ENCODE measurements at regions not wholly inside any gene's neighbourhood (a gene's known extent, or its start where the extent isn't known, plus 50 kb on each side); places are given as distances from the start of the nearest gene placed in this dataset.

DNA sequence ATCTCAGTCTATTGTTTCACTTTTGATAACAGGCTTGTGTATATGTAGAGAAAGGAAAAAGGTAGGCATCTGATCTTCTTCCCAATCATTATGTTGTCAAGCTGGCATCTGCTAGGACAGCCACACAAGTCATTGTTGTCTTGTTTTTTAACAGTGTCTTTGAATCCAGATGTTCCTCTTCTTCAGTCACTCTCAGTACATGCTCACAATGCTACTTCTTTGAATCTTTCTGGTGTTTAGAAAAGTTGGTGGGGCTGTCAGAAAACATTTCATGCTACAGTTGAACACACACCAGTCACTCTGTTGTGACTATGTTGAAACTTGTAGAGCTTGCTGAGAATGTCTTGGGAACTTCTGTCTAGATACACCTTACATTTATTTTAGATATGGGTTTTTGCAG, 1231.4 kb upstream of the MIR17HG start:
- no peak for DNase-seq

DNA sequence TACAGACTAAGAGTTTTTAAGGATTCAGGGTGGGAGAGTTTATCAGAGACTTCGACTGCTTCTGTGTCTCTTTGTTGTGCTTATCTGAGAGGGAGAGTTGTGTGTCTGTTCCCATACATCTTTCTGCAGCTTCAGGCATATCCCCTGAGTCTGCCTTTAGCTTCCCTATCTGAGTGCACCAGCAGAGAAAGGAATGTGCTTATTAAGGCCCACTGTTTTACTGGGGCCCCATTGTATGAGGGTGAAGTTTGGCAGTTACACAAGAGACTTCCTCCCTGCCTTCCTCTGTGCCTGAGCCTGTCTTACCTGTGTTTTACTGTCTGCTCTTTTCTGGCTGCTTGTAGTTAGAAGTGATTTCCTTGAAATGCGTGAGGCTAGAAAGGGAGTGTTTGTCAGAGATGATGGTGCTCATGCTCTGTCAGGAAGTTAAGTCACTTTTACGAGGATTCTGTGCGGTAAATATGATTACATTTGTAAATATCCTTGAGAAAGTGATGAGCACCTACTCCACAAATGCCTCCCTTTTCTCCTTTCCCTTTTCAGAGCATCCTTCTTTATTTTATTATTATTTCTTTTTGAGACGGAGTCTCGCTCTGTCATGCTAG, 1228.9 kb upstream of the MIR17HG start:
- no peak for DNase-seq

DNA sequence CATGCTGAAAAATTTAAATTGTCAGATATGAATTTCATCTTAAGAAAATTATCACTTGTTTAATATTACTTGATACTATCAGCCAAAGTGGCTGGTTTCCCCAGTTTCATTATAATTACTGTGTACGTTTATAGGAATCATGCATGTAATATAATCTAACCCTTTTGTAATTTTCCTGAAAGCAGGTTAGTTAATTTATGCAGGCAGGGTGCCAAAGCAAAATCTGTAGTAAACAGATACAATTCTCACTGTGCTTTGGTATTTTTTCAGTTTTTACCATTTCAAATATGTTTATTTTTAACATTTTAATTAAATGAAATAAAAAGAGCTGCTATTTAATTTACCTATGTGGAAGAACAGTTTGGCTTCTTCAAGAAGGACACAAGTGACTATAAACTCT, 1227.5 kb upstream of the MIR17HG start:
- DNase-seq, result no peak

DNA sequence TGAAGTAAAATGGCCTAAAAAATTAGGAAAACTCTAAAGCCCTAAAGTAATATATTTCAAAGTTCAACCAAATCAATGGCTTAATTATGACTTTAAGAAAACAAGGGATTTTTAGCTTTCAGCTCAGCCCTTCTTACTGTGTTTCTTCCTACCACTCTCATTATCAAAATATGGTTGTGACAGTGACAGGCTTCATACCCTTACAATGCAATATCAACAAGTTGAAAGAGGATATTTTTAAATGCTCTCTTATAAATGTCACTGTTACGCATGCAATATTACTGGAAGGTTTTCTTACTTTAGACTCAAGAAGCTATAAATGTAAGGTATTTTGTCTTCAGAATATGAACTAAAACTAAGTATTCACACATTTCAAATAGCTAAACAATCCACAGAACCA, 1225.7 kb upstream of the MIR17HG start:
- DNase-seq, result no peak

GRCh38 chr13:90122531-90122930, 1225.0 kb upstream of the MIR17HG start:
- no peak for DNase-seq

DNA sequence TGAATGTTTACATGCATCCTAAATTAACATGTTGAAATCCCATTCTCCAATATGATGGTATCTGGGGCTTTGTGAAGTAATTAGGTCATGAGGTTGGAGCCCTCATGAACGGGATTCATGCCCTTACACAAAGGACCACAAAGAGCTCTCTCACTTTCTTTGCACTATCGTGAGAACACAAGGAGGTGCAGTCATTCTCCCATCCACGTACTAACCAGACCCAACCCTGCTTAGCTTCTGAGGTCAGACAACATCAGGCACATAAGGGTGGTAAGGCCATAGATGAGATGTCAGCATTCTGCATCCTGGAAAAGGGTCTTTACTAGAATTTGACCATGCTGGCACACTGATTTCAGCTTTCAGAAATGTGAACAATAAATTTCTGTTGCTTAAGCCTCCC, 1211.9 kb upstream of the MIR17HG start:
- no peak for DNase-seq

DNA sequence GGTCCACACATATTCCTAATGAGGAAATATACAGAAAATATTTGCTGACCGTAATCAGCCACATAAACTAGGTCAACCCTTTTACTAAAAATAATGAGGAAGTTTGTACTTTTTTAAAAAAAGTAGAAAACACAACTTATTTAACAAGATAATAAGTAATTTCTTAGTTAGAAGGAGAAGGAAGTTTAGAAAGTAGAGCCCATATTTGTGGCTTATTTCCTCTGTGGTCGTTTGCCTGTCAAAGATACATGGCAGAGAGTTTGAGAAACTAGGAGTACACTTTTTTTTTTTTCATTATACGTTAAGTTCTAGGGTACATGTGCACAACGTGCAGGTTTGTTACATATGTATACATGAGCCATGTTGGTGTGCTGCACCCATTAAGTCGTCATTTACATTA, 1205.2 kb upstream of the MIR17HG start:
- no peak for DNase-seq

DNA sequence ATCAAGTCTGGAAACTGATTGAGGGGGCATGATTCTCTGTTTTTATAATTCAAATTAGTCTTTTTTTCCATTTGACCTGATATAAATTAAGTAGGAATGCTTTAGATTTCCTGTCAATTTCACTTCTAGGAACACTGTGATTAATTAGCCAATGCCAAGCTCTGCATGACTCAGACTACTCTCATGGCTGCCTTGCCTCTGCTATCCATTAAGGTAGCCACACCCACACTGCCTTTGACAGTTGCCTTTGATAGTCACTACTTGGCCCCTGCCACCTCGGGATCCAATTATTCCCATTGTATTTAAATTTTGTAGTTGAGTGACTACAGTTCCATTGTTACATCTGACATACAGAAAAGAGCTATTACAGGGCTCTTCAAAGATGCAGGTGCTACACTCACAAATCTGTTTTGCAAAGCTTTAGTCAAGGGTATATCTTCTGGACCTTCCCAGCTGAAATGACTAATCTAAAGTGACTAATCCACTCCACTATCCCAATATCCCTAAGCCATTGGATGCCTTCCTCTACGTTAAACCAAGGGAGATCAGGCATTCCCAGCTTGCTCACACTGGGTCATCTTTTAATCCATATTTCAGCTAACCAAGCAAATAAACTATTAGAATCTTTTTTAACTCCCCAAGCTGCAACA, 1193.1 kb upstream of the MIR17HG start:
- no peak for DNase-seq

DNA sequence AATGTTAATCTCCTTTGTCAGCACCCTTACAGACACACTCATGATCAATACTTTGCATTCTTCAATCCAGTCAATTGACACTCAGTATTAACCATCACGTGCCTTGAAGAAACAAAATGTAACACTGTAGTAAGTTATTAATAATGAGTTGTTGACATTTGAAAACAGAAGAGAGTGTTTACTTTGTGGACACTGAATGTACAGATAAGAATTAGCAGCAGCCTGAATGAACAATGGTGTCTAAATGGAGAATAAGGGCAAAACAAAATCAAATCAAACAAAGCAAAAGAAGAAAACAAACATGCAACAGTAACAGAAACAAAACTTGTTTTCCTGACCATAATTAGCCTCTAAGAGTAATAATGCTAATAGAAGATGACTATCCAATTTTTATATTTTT, 1191.1 kb upstream of the MIR17HG start:
- no peak for DNase-seq

- DNase-seq, result no peak
Observed at GRCh38 chr13:90168953-90169352, 1178.5 kb upstream of the MIR17HG start.

DNA sequence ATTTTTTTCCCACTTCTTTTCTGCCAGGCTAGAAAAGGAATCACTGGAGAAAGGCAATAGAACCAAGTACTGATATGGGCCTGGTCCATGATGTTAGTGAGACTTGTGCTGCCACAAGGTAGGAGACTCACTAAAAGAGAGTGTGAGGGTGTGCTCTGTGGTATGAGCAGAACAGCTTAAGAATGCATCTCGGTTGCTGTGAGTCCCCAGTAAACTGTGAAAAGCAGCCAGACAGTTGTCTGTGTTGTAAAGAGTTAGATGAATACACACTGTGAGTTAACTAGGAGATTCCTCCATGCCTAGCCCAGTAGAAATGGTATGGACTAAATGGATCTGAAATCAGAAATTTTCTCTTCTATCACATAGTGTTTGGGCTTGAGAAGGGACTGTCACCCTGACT, 1177.3 kb upstream of the MIR17HG start:
- DNase-seq, result no peak

- DNase-seq, result no peak
Observed at GRCh38 chr13:90171649-90172048, 1175.8 kb upstream of the MIR17HG start.

DNA sequence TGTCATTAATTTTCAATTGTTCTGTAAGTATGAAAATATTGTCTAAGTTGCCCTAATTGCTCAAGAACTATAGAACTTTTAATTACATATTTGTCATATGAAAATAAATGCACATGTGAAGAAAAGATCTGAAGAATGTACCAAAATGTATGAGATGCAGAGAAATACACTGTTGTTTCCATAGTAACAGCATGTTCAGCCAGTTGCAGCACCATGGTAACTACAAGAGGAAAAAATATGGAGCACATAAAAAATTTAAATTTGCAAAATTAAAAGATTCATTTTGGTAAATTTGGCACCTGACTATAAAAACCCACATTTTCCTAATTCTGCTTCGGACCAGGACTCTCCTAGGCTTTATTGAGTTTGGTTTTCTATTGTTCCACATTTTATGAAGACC, 1170.0 kb upstream of the MIR17HG start:
- no peak for DNase-seq

DNA sequence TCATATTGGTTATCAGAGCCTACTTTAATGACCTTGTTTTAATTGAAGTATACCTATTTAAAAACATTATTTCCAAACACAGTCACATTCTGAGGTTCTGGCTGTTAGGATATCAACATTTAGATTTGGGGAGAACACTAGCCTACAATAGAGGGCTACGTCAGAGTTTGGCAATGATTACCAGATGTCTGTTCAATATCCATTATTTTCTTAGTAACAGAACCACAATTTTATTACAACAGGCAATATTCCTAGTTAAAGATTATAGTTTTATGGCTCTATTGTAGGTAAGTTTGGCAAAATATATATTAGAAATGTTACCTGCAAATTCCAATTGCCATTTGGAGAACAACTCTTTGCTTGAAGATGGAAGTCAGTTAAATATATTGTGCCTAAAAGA, 1163.1 kb upstream of the MIR17HG start:
- DNase-seq, result no peak

GRCh38 chr13:90185734-90186133, 1161.8 kb upstream of the MIR17HG start:
- DNase-seq, result no peak

DNA sequence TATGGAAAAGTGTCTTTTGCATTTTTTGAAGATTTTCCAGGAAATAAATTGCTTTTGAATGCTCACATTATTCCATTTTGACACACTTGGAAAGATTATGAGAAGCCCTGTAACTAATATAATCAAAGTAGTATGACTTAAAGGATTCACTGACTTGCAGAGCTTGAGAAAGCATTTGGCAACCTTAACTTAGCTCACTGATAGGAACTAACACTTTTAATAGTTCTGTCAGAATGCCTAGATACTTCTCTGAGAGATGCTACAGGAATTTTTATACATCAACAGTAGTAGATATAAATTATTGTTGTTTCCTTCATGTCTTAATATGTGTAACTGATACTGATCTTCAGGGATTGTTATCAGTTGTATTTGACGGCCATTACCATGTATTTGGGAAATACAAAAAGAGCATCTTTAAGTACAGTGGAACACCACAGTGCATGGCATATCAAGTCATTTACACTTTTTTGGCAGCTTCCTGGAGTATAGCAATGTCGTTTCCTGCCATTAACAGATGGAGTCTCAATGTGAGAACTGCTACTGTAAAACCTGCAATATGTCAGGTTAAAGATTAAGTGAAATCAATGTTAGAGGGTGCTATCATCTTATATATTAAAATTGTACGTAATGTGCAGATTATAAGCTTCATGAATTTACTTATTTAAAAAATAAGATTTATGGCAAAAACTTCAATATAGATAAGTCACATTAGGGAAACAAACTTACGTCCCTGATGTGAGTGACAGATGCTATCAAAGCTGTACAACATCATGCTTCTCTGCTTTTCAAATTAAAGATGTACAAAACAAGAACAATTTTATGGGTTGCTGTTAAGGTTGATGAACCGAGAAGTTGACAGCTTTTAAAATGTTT, 1159.8 kb upstream of the MIR17HG start:
- DNase-seq, result no peak

GRCh38 chr13:90188351-90188636, 1159.2 kb upstream of the MIR17HG start:
- DNase-seq, result no peak

- DNase-seq, result no peak
Observed at GRCh38 chr13:90197722-90198121, 1149.8 kb upstream of the MIR17HG start.

DNA sequence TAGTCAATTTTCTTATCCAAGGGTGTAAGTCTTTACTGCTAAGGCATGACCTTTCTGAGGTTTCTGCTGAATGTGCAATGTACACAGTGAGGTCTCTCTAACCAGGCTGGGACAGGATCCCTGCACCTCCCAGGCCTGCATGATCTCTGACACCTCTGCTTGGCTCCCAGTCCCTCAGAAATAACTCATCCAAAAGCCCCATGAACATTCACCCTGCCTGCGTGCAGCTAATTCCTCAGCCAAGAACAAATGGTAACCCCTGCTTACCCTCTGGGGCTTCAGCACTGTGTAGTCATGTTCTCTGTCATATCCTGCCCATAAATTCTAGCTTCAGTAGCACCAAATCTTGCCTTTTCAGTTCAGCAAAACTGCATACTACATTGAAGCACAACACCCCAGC, 1146.3 kb upstream of the MIR17HG start:
- no peak for DNase-seq

DNA sequence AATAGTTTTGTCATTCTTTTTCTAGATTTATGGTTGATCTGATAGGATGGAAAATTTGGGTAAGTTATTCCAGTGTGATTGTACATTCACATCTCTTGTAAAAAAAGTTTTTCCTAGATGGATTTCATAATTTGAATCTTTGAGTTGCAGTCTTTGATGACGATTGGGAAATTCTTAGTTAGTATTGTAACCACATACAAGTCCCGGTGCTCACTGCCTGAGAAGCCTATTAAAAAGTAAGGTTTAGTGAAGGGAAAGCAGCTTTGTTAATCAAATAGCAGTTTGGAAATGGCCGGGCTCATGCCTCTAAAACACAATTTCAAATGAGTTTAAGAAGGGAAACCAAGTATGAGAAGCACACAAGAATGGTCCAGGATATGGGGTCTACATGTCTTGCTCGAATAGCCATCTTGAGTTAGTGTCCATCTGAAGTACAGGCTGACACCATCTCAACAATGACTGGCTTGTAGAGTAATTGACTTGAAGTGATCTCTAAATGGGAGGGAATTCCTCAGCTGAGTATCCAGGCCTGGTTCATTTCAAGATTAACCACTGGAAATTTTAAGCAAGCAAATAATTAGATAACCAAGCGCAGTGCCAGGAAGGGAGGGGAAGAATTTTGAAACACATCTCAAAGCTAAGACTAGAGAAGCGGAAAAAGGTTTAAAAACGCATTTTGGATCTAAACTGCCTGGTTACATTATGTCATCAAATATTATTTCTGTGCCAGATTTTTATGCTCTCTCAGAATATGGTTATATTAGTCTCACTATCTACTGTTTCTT, 1145.6 kb upstream of the MIR17HG start:
- DNase-seq, result no peak

GRCh38 chr13:90205081-90205480, 1142.4 kb upstream of the MIR17HG start:
- no peak for DNase-seq

GRCh38 chr13:90205911-90206310, 1141.6 kb upstream of the MIR17HG start:
- DNase-seq, result no peak

GRCh38 chr13:90217275-90217674, 1130.2 kb upstream of the MIR17HG start:
- no peak for DNase-seq

DNA sequence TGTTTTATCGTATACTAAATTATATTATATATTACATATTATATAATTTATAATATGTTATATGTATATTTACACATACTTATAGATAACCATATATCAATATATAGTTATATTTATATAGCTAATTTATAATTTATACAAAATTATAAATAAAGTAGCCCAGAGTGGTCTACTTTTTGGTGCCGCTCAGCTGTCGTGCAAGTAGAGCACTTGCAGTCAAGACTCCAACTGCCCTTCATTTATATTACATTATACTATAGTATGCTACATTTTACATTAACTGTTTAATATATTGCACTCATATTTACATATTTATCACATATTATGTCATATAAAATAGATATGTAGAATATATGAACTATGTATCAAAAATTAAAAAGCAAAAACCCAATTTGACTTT, 1124.7 kb upstream of the MIR17HG start:
- DNase-seq, result no peak
